HG03342 (cell line): ENCODE measurements at regions not wholly inside any gene's neighbourhood (a gene's known extent, or its start where the extent isn't known, plus 50 kb on each side); places are given as distances from the start of the nearest gene placed in this dataset.

Experiments used
- ATAC-seq: cut with Tn5 transposase; IDR thresholded peaks from one replicate; pipeline ENCODE4 v1.9.1; 2021; ENCODE audit warnings: mild to moderate bottlenecking, moderate library complexity; ENCODE audit not compliant: unreplicated experiment

GRCh38 chr6:53744321-53744720 is 50.5 kb upstream of the LRRC1 start:
- no peak for ATAC-seq

- ATAC-seq: no peak
These were observed 53.6 kb upstream of the LRRC1 start for GRCh38 chr6:53741034-53741823.

- no peak for ATAC-seq
These were observed 57.1 kb upstream of the LRRC1 start for GRCh38 chr6:53737746-53738145.

GRCh38 chr6:53735896-53736295 is 58.9 kb upstream of the LRRC1 start:
- ATAC-seq: no peak

- no peak for ATAC-seq
These were observed 60.1 kb upstream of the LRRC1 start for GRCh38 chr6:53734473-53735299.

GRCh38 chr6:53731866-53732636 is 62.8 kb upstream of the LRRC1 start:
- ATAC-seq: no peak

GRCh38 chr6:53730767-53731166 is 64.0 kb upstream of the LRRC1 start:
- ATAC-seq: no peak

- ATAC-seq: no peak
These were observed 63.1 kb upstream of the KLHL31 start for GRCh38 chr6:53728570-53729194.

GRCh38 chr6:53727748-53728147 is 62.2 kb upstream of the KLHL31 start:
- ATAC-seq: no peak

- peak; percentile 86 for ATAC-seq
These were observed 60.4 kb upstream of the KLHL31 start for GRCh38 chr6:53725791-53726575.

GRCh38 chr6:53724501-53724900 is 58.9 kb upstream of the KLHL31 start:
- ATAC-seq: no peak

- no peak for ATAC-seq
These were observed 57.8 kb upstream of the KLHL31 start for GRCh38 chr6:53723331-53723730.

- no peak for ATAC-seq
These were observed 56.2 kb upstream of the KLHL31 start for GRCh38 chr6:53721766-53722165.

GRCh38 chr6:53718597-53719460 is 53.3 kb upstream of the KLHL31 start:
- peak; percentile 95 for ATAC-seq

GRCh38 chr6:53717566-53717965 is 52.0 kb upstream of the KLHL31 start:
- no peak for ATAC-seq

GRCh38 chr6:53715434-53715833 is 49.9 kb upstream of the KLHL31 start:
- ATAC-seq: no peak
